ENCODE measurements at regions not wholly inside any gene's neighbourhood (a gene's known extent, or its start where the extent isn't known, plus 50 kb on each side); places are given as distances from the start of the nearest gene placed in this dataset.

- TF ChIP-seq POLR2A (IDR thresholded peaks at IDR 0.05; ENCODE audit: low read length) (no peak), GATA1 (IDR thresholded peaks at IDR 0.05; ENCODE audit: low read depth, low read length) (no peak)
Observed at GRCh38 chr13:31605076-31605860, 134.1 kb upstream of the RXFP2 start.

Measured in erythroblast (primary cell).